HG02870 (cell line): ENCODE measurements at regions not wholly inside any gene's neighbourhood (a gene's known extent, or its start where the extent isn't known, plus 50 kb on each side); places are given as distances from the start of the nearest gene placed in this dataset.

Experiments
- ATAC-seq: cut with Tn5 transposase; IDR thresholded peaks from one replicate; pipeline ENCODE4 v1.9.1; 2021; ENCODE audit warnings: mild to moderate bottlenecking, moderate library complexity; ENCODE audit not compliant: unreplicated experiment

- no peak for ATAC-seq
Measured at GRCh38 chr6:145244349-145245100, 490.8 kb downstream of the EPM2A start.

- no peak for ATAC-seq
Measured at GRCh38 chr6:145245119-145245518, 490.2 kb downstream of the EPM2A start.

- ATAC-seq = no peak
Measured at GRCh38 chr6:145247692-145248419, 487.5 kb downstream of the EPM2A start.

- ATAC-seq = no peak
Measured at GRCh38 chr6:145250436-145250835, 484.9 kb downstream of the EPM2A start.

GRCh38 chr6:145252737-145253136 is 482.6 kb downstream of the EPM2A start:
- ATAC-seq = no peak

GRCh38 chr6:145254649-145255401 is 480.5 kb downstream of the EPM2A start:
- ATAC-seq = no peak

- ATAC-seq = no peak
Measured at GRCh38 chr6:145257704-145258103, 477.6 kb downstream of the EPM2A start.

- no peak for ATAC-seq
Measured at GRCh38 chr6:145258122-145258521, 477.2 kb downstream of the EPM2A start.

GRCh38 chr6:145260484-145261175 is 474.7 kb downstream of the EPM2A start:
- no peak for ATAC-seq

GRCh38 chr6:145261758-145262157 is 473.6 kb downstream of the EPM2A start:
- no peak for ATAC-seq

GRCh38 chr6:145262771-145263170 is 472.5 kb downstream of the EPM2A start:
- no peak for ATAC-seq

- no peak for ATAC-seq
Measured at GRCh38 chr6:145263778-145264211, 471.5 kb downstream of the EPM2A start.

- ATAC-seq = no peak
Measured at GRCh38 chr6:145266432-145267075, 468.8 kb downstream of the EPM2A start.

GRCh38 chr6:145267076-145267867 is 468.0 kb downstream of the EPM2A start:
- ATAC-seq = no peak

GRCh38 chr6:145270464-145270863 is 464.9 kb downstream of the EPM2A start:
- no peak for ATAC-seq

GRCh38 chr6:145271040-145271439 is 464.3 kb downstream of the EPM2A start:
- ATAC-seq = no peak

- no peak for ATAC-seq
Measured at GRCh38 chr6:145271577-145271976, 463.7 kb downstream of the EPM2A start.

- ATAC-seq = no peak
Measured at GRCh38 chr6:145272246-145272645, 463.1 kb downstream of the EPM2A start.

- ATAC-seq = no peak
Measured at GRCh38 chr6:145273136-145273535, 462.2 kb downstream of the EPM2A start.

GRCh38 chr6:145274083-145274482 is 461.2 kb downstream of the EPM2A start:
- no peak for ATAC-seq
